ENCODE measurements at regions not wholly inside any gene's neighbourhood (a gene's known extent, or its start where the extent isn't known, plus 50 kb on each side); places are given as distances from the start of the nearest gene placed in this dataset.

GRCh38 chr2:62364791-62365528, 141.0 kb downstream of the TMEM17 start:
- H3K36me3 ChIP-seq (ENCODE audit: control insufficient read depth in 2 of 2, insufficient read depth in 1 of 2, low read length in 2 of 2), result no peaks in the 10 kb centered on the region
- H3K27ac ChIP-seq (ENCODE audit: extremely low read depth, low read depth, low read length), result no peak overlapping the region
- ChIA-PET CTCF (interaction anchor here (0.6 kb wide), 1 partner anchor 38 kb away, joined by 3 read pairs; no protein-coding TSS in a partner anchor), POLR2A (no interaction called here)
- H3K4me1 ChIP-seq (ENCODE audit: control insufficient read depth, insufficient read depth, low read length), result no peaks in the 10 kb centered on the region
- no peaks in the 10 kb centered on the region for H3K9me3 ChIP-seq (ENCODE audit: control insufficient read depth, insufficient read depth, low read depth, low read length)
- no peak overlapping the region for H3K4me3 ChIP-seq (ENCODE audit: low read depth, low read length)
- TF ChIP-seq PRDM1 (tag by site-specific recombination; IDR thresholded peaks at IDR 0.05), result no peak
- TF ChIP-seq ZNF280C (tag by site-specific recombination; IDR thresholded peaks at IDR 0.05), result no peak
- TF ChIP-seq ZNF433 (tag by site-specific recombination; IDR thresholded peaks at IDR 0.05; ENCODE audit: low read depth), result no peak
- TF ChIP-seq PRDM2 (tag by site-specific recombination; IDR thresholded peaks at IDR 0.05; ENCODE audit: borderline replicate concordance), result no peak
- no peak for TF ChIP-seq MZF1 (tag by site-specific recombination; IDR thresholded peaks at IDR 0.05; ENCODE audit: borderline replicate concordance)
- TF ChIP-seq ZNF660 (tag by site-specific recombination; IDR thresholded peaks at IDR 0.05), result no peak
- no peak for TF ChIP-seq PBX3 (CRISPR knock-in tag; IDR thresholded peaks at IDR 0.05)
- TF ChIP-seq ZNF776 (tag by site-specific recombination; IDR thresholded peaks at IDR 0.05; ENCODE audit: borderline replicate concordance), result no peak
- no peak for TF ChIP-seq ZNF18 (tag by site-specific recombination; IDR thresholded peaks at IDR 0.05)
- TF ChIP-seq ZNF560 (tag by site-specific recombination; IDR thresholded peaks at IDR 0.05; ENCODE audit: borderline replicate concordance), result no peak
- no peak for TF ChIP-seq SETDB1 (IDR thresholded peaks at IDR 0.05; ENCODE audit: insufficient read length, low read length)
- no peak for TF ChIP-seq SCRT1 (tag by site-specific recombination; IDR thresholded peaks at IDR 0.05; ENCODE audit: borderline replicate concordance)
- TF ChIP-seq ZNF157 (tag by site-specific recombination; IDR thresholded peaks at IDR 0.05), result no peak
- TF ChIP-seq PATZ1 (tag by site-specific recombination; IDR thresholded peaks at IDR 0.05), result no peak
- no peak for TF ChIP-seq ZFP3 (tag by site-specific recombination; IDR thresholded peaks at IDR 0.05; ENCODE audit: low read depth)
- no peak for TF ChIP-seq ZNF112 (tag by site-specific recombination; IDR thresholded peaks at IDR 0.05)

Data from HEK293 (cell line).